Neural progenitor cell (in vitro differentiated cells): ENCODE measurements at regions not wholly inside any gene's neighbourhood (a gene's known extent, or its start where the extent isn't known, plus 50 kb on each side); places are given as distances from the start of the nearest gene placed in this dataset.

Source experiments
- CTCF ChIP-seq: fragments of 200-600 bp; sonication (generic); IDR thresholded peaks from 2 replicates; pipeline ENCODE4 v1.5.1; 2017; ENCODE audit warnings: antibody characterized with exemption, mild to moderate bottlenecking
- EZH2 ChIP-seq: fragments of 200-600 bp; sonication (generic); IDR thresholded peaks from 2 replicates; pipeline ENCODE4 v1.6.1; 2017; ENCODE audit warnings: antibody characterized with exemption, mild to moderate bottlenecking, moderate library complexity

GRCh38 chr2:195587966-195588365 is 69.1 kb upstream of the SLC39A10 start:
- TF ChIP-seq CTCF: no peak
- no peak for TF ChIP-seq EZH2
